ENCODE measurements at regions not wholly inside any gene's neighbourhood (a gene's known extent, or its start where the extent isn't known, plus 50 kb on each side); places are given as distances from the start of the nearest gene placed in this dataset.

DNA sequence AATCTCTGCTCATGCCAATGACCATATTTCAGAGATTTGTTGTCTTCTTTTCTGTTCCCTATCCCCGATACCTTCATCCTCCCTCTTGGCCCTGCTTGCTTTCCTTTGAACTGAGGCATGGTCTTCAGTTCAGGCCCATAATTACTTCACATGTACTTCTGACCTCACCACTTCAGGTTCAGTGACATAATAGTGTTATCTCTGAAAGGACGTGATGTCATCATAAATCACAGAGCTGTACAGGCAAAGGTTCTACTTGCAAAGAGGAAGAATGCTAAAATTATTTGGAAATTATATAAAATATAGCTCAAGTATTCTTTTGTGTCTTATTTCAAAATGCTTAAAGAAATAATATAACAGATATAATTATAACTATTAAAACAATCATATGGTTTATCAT is 230.3 kb upstream of the ESRRG start:
- TF ChIP-seq HOXA7 (CRISPR knock-in tag; IDR thresholded peaks at IDR 0.05), result no peak
- TF ChIP-seq CTCF (IDR thresholded peaks at IDR 0.05), result no peak
- TF ChIP-seq MAFK (IDR thresholded peaks at IDR 0.05; ENCODE audit: partially characterized antibody), result no peak
- TF ChIP-seq RAD21 (conservative IDR thresholded peaks at IDR 0.05 in 1 of 2, IDR thresholded peaks at IDR 0.05 in 1 of 2), result no peak
- TF ChIP-seq POLR2A (IDR thresholded peaks at IDR 0.05; ENCODE audit: low read length), result no peak
- no peak for TF ChIP-seq SREBF2 (IDR thresholded peaks at IDR 0.05)
- no peak for TF ChIP-seq ELK1 (IDR thresholded peaks at IDR 0.05; ENCODE audit: low read depth, low read length)
- TF ChIP-seq GATA3 (IDR thresholded peaks at IDR 0.05; ENCODE audit: borderline replicate concordance), result no peak
- TF ChIP-seq SMC3 (IDR thresholded peaks at IDR 0.05), result no peak
- TF ChIP-seq, protein P1, sequence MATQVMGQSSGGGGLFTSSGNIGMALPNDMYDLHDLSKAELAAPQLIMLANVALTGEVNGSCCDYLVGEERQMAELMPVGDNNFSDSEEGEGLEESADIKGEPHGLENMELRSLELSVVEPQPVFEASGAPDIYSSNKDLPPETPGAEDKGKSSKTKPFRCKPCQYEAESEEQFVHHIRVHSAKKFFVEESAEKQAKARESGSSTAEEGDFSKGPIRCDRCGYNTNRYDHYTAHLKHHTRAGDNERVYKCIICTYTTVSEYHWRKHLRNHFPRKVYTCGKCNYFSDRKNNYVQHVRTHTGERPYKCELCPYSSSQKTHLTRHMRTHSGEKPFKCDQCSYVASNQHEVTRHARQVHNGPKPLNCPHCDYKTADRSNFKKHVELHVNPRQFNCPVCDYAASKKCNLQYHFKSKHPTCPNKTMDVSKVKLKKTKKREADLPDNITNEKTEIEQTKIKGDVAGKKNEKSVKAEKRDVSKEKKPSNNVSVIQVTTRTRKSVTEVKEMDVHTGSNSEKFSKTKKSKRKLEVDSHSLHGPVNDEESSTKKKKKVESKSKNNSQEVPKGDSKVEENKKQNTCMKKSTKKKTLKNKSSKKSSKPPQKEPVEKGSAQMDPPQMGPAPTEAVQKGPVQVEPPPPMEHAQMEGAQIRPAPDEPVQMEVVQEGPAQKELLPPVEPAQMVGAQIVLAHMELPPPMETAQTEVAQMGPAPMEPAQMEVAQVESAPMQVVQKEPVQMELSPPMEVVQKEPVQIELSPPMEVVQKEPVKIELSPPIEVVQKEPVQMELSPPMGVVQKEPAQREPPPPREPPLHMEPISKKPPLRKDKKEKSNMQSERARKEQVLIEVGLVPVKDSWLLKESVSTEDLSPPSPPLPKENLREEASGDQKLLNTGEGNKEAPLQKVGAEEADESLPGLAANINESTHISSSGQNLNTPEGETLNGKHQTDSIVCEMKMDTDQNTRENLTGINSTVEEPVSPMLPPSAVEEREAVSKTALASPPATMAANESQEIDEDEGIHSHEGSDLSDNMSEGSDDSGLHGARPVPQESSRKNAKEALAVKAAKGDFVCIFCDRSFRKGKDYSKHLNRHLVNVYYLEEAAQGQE (IDR thresholded peaks at IDR 0.05), result no peak

Measured in A549 (cell line).